ENCODE measurements at regions not wholly inside any gene's neighbourhood (a gene's known extent, or its start where the extent isn't known, plus 50 kb on each side); places are given as distances from the start of the nearest gene placed in this dataset.

GRCh38 chr3:11718637-11719405 lies 75.1 kb upstream of the VGLL4 start:
- H3K27ac ChIP-seq = peak overlapping the region; percentile 97
- TF ChIP-seq, protein P1, sequence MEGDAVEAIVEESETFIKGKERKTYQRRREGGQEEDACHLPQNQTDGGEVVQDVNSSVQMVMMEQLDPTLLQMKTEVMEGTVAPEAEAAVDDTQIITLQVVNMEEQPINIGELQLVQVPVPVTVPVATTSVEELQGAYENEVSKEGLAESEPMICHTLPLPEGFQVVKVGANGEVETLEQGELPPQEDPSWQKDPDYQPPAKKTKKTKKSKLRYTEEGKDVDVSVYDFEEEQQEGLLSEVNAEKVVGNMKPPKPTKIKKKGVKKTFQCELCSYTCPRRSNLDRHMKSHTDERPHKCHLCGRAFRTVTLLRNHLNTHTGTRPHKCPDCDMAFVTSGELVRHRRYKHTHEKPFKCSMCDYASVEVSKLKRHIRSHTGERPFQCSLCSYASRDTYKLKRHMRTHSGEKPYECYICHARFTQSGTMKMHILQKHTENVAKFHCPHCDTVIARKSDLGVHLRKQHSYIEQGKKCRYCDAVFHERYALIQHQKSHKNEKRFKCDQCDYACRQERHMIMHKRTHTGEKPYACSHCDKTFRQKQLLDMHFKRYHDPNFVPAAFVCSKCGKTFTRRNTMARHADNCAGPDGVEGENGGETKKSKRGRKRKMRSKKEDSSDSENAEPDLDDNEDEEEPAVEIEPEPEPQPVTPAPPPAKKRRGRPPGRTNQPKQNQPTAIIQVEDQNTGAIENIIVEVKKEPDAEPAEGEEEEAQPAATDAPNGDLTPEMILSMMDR (conservative IDR thresholded peaks at IDR 0.05) = no peak
- peak; percentile 54 for TF ChIP-seq ZFX (IDR thresholded peaks at IDR 0.05)

GRCh38 chr3:11717768-11718636 lies 74.3 kb upstream of the VGLL4 start:
- TF ChIP-seq, protein P1 (conservative IDR thresholded peaks at IDR 0.05) = no peak
- no peak for TF ChIP-seq ZFX (IDR thresholded peaks at IDR 0.05)
- H3K27ac ChIP-seq = peak overlapping the region; percentile 97; the same call in 1 of the 2 replicates

DNA sequence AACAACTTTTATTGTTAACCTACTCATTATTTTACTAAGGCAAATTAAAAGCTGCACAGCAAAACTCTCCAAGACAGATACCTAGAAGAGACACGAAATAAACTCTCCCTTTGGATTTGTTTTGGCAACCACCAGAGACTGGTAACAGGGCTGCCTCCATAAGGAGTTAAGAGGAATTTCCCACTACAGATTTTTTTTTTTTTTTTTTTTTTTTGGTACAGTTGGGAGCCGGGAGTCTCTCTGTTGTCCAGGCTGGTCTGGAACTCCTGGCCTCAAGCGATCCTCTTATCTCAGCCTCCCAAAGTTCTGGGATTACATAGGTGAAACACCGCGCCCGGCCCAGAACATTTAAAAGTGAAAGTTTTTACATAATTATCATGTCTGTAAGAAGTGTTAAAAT lies 73.6 kb upstream of the VGLL4 start:
- no peak overlapping the region for H3K27ac ChIP-seq
- TF ChIP-seq, protein P1 (conservative IDR thresholded peaks at IDR 0.05) = no peak
- TF ChIP-seq ZFX (IDR thresholded peaks at IDR 0.05) = no peak

- no peak overlapping the region for H3K27ac ChIP-seq
- TF ChIP-seq, protein P1 (conservative IDR thresholded peaks at IDR 0.05) = no peak
Measured at GRCh38 chr3:11716573-11717290, 73.0 kb upstream of the VGLL4 start.

- no peak for TF ChIP-seq ZFX (IDR thresholded peaks at IDR 0.05)
- TF ChIP-seq, protein P1 (conservative IDR thresholded peaks at IDR 0.05) = no peak
- H3K27ac ChIP-seq = no peak overlapping the region
Measured at GRCh38 chr3:11713171-11713570, 69.5 kb upstream of the VGLL4 start.

GRCh38 chr3:11712646-11713045 lies 68.9 kb upstream of the VGLL4 start:
- H3K27ac ChIP-seq = no peak overlapping the region

More at GRCh38 chr3:11712646-11713045, 68.9 kb upstream of the VGLL4 start:
- TF ChIP-seq, protein P1 (conservative IDR thresholded peaks at IDR 0.05) = no peak
- no peak for TF ChIP-seq ZFX (IDR thresholded peaks at IDR 0.05)

All from C4-2B (cell line).